ENCODE measurements at regions not wholly inside any gene's neighbourhood (a gene's known extent, or its start where the extent isn't known, plus 50 kb on each side); places are given as distances from the start of the nearest gene placed in this dataset.

DNA sequence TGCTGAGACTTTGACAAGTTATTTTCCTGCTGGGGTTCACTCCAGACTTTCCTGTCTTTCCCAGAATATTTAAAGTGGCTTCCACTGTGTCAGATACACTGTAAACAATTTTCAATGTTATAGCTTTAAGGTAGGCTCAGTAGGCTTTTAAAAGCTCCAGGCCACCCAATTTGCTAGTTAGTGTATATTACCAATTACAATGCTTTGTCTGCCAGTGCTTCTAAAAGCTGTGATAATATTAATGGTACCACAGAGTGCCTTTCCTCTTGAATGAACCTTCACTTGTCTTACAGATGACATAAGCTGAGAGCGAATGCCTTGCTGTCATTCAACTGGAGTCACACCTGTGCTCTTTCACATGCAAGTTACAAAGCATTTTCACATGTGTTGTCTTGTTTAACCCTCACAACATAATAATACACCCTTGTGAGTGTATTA, 239.7 kb upstream of the HTR2A start:
- no peaks in the 10 kb centered on the region for H3K9me3 ChIP-seq (ENCODE audit: insufficient read depth, low read depth, low read length)
- no peak for TF ChIP-seq EZH2phosphoT487 (IDR thresholded peaks at IDR 0.05; ENCODE audit: borderline replicate concordance)
- TF ChIP-seq, protein P1, sequence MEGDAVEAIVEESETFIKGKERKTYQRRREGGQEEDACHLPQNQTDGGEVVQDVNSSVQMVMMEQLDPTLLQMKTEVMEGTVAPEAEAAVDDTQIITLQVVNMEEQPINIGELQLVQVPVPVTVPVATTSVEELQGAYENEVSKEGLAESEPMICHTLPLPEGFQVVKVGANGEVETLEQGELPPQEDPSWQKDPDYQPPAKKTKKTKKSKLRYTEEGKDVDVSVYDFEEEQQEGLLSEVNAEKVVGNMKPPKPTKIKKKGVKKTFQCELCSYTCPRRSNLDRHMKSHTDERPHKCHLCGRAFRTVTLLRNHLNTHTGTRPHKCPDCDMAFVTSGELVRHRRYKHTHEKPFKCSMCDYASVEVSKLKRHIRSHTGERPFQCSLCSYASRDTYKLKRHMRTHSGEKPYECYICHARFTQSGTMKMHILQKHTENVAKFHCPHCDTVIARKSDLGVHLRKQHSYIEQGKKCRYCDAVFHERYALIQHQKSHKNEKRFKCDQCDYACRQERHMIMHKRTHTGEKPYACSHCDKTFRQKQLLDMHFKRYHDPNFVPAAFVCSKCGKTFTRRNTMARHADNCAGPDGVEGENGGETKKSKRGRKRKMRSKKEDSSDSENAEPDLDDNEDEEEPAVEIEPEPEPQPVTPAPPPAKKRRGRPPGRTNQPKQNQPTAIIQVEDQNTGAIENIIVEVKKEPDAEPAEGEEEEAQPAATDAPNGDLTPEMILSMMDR (conservative IDR thresholded peaks at IDR 0.05; ENCODE audit: low read length): no peak
- no peak overlapping the region for H3K4me2 ChIP-seq (ENCODE audit: low read depth, low read length, poor library complexity, severe bottlenecking)
- H3K36me3 ChIP-seq (ENCODE audit: insufficient read depth, low read length): no peaks in the 10 kb centered on the region
- H3K27me3 ChIP-seq (ENCODE audit: insufficient read depth, low read length, poor library complexity, severe bottlenecking): no peaks in the 10 kb centered on the region
- no peak overlapping the region for H2AFZ ChIP-seq (ENCODE audit: low read length)
- no peaks in the 10 kb centered on the region for H3K9me2 ChIP-seq (replicated peaks; ENCODE audit: low read depth, low read length)
- H4K20me1 ChIP-seq (ENCODE audit: insufficient read depth, low read length, poor library complexity, severe bottlenecking): no peaks in the 10 kb centered on the region
- H3K4me3 ChIP-seq (ENCODE audit: low read length, poor library complexity, severe bottlenecking): no peak overlapping the region
- no peaks in the 10 kb centered on the region for H3F3A ChIP-seq (ENCODE audit: low read depth)
- H3K9ac ChIP-seq (ENCODE audit: low read depth, low read length, poor library complexity, severe bottlenecking): no peak overlapping the region
- H3K79me2 ChIP-seq (ENCODE audit: insufficient read depth, low read length): no peaks in the 10 kb centered on the region
- H3K4me1 ChIP-seq (ENCODE audit: insufficient read depth, low read length, poor library complexity, severe bottlenecking): no peaks in the 10 kb centered on the region

DNA sequence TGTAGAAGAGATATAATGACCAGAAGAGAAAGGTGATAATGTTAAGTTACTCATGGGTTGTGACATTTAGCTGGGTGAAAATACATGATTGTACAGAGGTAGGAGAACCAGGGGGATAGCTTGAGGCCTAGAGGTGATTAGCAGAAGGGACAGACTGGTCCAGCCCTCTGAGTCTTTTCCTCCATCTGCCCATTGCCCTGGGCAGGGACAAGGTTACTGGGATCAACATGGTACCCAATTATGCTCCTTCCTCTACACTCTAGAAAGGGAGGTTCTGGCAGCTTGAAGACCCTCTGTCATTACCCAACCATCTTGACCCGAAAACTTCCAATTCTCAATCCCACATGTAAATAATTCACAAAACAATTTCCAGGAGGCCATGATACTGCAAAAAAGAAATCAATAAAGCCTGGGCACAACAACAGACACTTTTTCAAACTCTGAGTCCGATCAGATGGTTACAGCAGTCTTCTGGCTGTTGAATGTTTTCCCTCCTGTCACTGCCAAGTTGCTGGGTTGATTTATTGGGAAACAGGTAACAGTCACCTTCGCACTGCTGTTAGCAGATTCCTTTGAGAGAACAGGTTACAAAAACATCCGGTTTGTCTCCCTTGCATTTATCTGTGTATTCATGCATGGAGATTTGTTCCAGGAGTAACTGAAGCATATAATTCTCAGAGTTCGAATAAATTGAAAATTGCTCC, 239.1 kb upstream of the HTR2A start:
- no peaks in the 10 kb centered on the region for H3K36me3 ChIP-seq (ENCODE audit: insufficient read depth, low read length)
- TF ChIP-seq EZH2phosphoT487 (IDR thresholded peaks at IDR 0.05; ENCODE audit: borderline replicate concordance): no peak
- TF ChIP-seq, protein P1 (conservative IDR thresholded peaks at IDR 0.05; ENCODE audit: low read length): no peak
- H3K27me3 ChIP-seq (ENCODE audit: insufficient read depth, low read length, poor library complexity, severe bottlenecking): no peaks in the 10 kb centered on the region
- no peaks in the 10 kb centered on the region for H3K9me2 ChIP-seq (replicated peaks; ENCODE audit: low read depth, low read length)
- H3F3A ChIP-seq (ENCODE audit: low read depth): no peaks in the 10 kb centered on the region
- H2AFZ ChIP-seq (ENCODE audit: low read length): no peak overlapping the region
- H3K4me3 ChIP-seq (ENCODE audit: low read length, poor library complexity, severe bottlenecking): no peak overlapping the region
- H3K4me2 ChIP-seq (ENCODE audit: low read depth, low read length, poor library complexity, severe bottlenecking): no peak overlapping the region
- H3K9ac ChIP-seq (ENCODE audit: low read depth, low read length, poor library complexity, severe bottlenecking): no peak overlapping the region
- no peaks in the 10 kb centered on the region for H3K9me3 ChIP-seq (ENCODE audit: insufficient read depth, low read depth, low read length)
- H4K20me1 ChIP-seq (ENCODE audit: insufficient read depth, low read length, poor library complexity, severe bottlenecking): no peaks in the 10 kb centered on the region
- no peaks in the 10 kb centered on the region for H3K4me1 ChIP-seq (ENCODE audit: insufficient read depth, low read length, poor library complexity, severe bottlenecking)
- H3K79me2 ChIP-seq (ENCODE audit: insufficient read depth, low read length): no peaks in the 10 kb centered on the region

DNA sequence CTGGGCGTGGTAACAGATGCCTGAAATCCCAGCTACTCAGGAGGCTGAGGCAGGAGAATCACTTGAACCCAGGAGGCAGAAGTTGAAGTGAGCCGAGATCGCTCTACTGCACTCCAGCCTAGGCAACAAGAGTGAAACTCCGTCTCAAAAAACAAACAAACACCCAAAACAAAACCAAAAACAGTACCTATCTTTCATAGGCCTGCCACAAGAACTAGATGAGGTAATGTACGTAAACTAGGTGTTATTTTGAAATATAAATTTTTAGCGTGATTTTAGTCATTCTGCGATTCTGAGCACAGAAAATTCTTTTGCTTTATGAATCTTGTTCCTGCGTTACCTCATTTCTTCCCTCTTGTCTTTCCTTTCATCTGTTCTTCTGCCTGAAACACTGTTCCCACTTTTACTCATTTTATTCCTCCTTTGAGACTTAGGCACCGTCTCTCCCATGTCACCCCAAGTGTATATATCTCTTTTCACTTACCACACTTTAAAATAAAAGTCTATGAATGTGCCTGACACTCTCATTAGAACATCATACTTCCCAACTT, 238.2 kb upstream of the HTR2A start:
- no peaks in the 10 kb centered on the region for H3K27me3 ChIP-seq (ENCODE audit: insufficient read depth, low read length, poor library complexity, severe bottlenecking)
- H3K4me3 ChIP-seq (ENCODE audit: low read length, poor library complexity, severe bottlenecking): no peak overlapping the region
- TF ChIP-seq, protein P1 (conservative IDR thresholded peaks at IDR 0.05; ENCODE audit: low read length): no peak
- TF ChIP-seq EZH2phosphoT487 (IDR thresholded peaks at IDR 0.05; ENCODE audit: borderline replicate concordance): no peak
- no peaks in the 10 kb centered on the region for H3K4me1 ChIP-seq (ENCODE audit: insufficient read depth, low read length, poor library complexity, severe bottlenecking)
- H3F3A ChIP-seq (ENCODE audit: low read depth): no peaks in the 10 kb centered on the region
- no peaks in the 10 kb centered on the region for H3K79me2 ChIP-seq (ENCODE audit: insufficient read depth, low read length)
- H3K36me3 ChIP-seq (ENCODE audit: insufficient read depth, low read length): no peaks in the 10 kb centered on the region
- no peak overlapping the region for H2AFZ ChIP-seq (ENCODE audit: low read length)
- H3K9me2 ChIP-seq (replicated peaks; ENCODE audit: low read depth, low read length): no peaks in the 10 kb centered on the region
- no peaks in the 10 kb centered on the region for H4K20me1 ChIP-seq (ENCODE audit: insufficient read depth, low read length, poor library complexity, severe bottlenecking)
- no peak overlapping the region for H3K4me2 ChIP-seq (ENCODE audit: low read depth, low read length, poor library complexity, severe bottlenecking)
- no peaks in the 10 kb centered on the region for H3K9me3 ChIP-seq (ENCODE audit: insufficient read depth, low read depth, low read length)
- no peak overlapping the region for H3K9ac ChIP-seq (ENCODE audit: low read depth, low read length, poor library complexity, severe bottlenecking)

All from Loucy (cell line).